ENCODE measurements at regions not wholly inside any gene's neighbourhood (a gene's known extent, or its start where the extent isn't known, plus 50 kb on each side); places are given as distances from the start of the nearest gene placed in this dataset.
"Not testable (repeated sequence)": the region's sequence is repeated elsewhere in the genome, so short reads cannot be mapped to it uniquely, and the experiment has no call there.

- DNase-seq: not testable (repeated sequence)
These were observed 89.4 kb upstream of the SPACA7 start for GRCh38 chr13:112286733-112287132.

- DNase-seq: no peak
These were observed 55.9 kb upstream of the SPACA7 start for GRCh38 chr13:112320303-112320702.

GRCh38 chr13:112322557-112322956 lies 53.6 kb upstream of the SPACA7 start:
- no peak for DNase-seq

- DNase-seq: no peak
These were observed 52.0 kb upstream of the SPACA7 start for GRCh38 chr13:112324116-112324515.

GRCh38 chr13:112325142-112325808 lies 50.9 kb upstream of the SPACA7 start:
- DNase-seq: no peak

GRCh38 chr13:112325920-112326645 lies 50.1 kb upstream of the SPACA7 start:
- DNase-seq: no peak
